D721Med (cell line): ENCODE measurements at regions not wholly inside any gene's neighbourhood (a gene's known extent, or its start where the extent isn't known, plus 50 kb on each side); places are given as distances from the start of the nearest gene placed in this dataset.
"Not testable (repeated sequence)": the region's sequence is repeated elsewhere in the genome, so short reads cannot be mapped to it uniquely, and the experiment has no call there.

Source experiments
- DNase-seq: peaks from one replicate; pipeline ENCODE4 v3.0.0; 2011; ENCODE audit warnings: low spot score; ENCODE audit not compliant: insufficient read length
- FAIRE-seq: peaks from 2 replicates; lab custom pipeline; 2011; peaks lifted over from hg19 to GRCh38; lab: Jason Lieb, UNC
- CTCF ChIP-seq: IDR thresholded peaks from 2 replicates; pipeline ENCODE4 v1.5.1; 2012; ENCODE audit warnings: mild to moderate bottlenecking, control low read depth; ENCODE audit not compliant: insufficient read depth; ENCODE audit errors: missing control alignments

DNA sequence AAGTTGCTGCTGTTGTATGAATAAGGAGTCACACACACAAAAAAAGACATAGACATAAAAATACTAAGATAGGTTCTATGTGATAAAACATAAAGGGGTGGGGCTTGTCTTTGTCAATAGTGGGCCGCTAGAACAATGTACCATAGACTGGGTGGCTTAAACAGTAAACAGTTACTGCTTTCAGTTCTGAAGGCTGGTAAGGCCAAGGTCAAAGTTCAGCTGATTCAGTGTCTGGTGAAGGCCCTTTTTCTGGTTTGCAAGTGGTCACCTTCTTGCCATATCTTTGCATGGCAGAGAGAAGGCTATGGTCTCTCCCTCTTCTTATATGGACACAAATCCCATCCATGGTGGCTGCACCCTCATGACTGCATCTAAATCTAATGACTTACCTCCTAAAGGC lies 1980.7 kb downstream of the PCDH7 start:
- DNase-seq (no peak), FAIRE-seq (no peak)
- no peak for TF ChIP-seq CTCF

GRCh38 chr4:32706893-32707292 lies 1986.7 kb downstream of the PCDH7 start:
- DNase-seq (no peak), FAIRE-seq (no peak)
- no peak for TF ChIP-seq CTCF

DNA sequence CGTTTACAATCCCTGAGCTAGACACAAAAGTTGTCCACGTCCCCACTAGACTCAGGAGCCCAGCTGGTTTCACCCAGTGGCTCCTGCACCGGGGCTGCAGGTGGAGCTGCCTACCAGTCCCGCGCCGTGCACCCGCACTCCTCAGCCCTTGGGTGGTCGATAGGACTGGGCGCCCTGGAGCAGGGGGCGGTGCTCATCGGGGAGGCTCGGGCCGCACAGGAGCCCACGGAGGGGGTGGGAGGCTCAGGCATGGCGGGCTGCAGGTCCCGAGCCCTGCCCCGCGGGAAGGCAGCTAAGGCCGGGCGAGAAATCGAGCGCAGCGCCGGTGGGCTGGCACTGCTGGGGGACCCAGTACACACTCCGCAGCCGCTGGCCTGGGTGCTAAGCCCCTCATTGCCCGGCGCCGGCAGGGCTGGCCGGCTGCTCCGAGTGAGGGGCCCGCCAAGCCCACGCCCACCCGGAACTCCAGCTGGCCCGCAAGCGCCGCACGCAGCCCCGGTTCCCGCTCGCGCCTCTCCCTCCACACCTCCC lies 1996.0 kb downstream of the PCDH7 start:
- FAIRE-seq, DNase-seq: not testable (repeated sequence)

DNA sequence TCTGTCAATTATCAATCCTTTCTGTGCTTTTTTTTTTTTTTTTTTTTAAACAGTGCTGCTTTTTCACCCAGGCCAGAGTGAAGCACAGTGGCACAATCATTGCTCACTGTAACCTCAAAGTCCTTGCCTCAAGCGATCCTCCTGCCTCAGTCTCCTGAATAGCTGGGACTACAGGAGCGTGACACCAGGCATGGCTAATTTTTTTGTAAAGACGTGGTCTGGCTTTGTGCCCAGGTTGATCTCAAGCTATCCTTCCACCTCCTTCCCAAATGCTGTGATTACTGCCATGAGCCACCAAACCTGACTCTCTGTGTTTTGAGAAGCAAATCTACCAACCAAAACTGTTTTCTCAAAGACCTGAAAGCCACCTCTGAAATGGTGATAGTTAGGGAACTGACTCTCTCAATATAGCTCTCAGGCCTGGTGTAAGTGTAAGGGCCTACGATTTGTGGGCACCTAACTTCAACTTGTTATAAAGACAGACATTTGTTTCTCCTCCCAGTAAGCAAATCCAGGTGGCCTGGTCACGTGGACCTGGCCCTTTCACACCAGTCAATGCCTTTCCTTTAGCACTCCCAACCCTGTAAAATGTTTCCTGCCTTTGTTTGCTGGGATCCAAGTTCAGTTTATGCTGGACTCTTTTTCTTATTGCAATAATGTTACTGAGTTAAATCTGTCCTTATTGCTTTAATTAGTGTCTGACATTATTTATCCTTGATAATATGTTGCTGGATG lies 2015.9 kb downstream of the PCDH7 start:
- FAIRE-seq (no peak), DNase-seq (no peak)
- TF ChIP-seq CTCF, result no peak

GRCh38 chr4:32744211-32744610 lies 2024.0 kb downstream of the PCDH7 start:
- no peak for TF ChIP-seq CTCF
- DNase-seq (no peak), FAIRE-seq (no peak)

- DNase-seq, result no peak
- no peak for FAIRE-seq
- no peak for TF ChIP-seq CTCF
Measured at GRCh38 chr4:32745351-32745750, 2025.2 kb downstream of the PCDH7 start.

GRCh38 chr4:32748061-32748460 lies 2027.9 kb downstream of the PCDH7 start:
- TF ChIP-seq CTCF, result no peak
- DNase-seq (no peak), FAIRE-seq (no peak)
